ENCODE measurements at regions not wholly inside any gene's neighbourhood (a gene's known extent, or its start where the extent isn't known, plus 50 kb on each side); places are given as distances from the start of the nearest gene placed in this dataset.

DNA sequence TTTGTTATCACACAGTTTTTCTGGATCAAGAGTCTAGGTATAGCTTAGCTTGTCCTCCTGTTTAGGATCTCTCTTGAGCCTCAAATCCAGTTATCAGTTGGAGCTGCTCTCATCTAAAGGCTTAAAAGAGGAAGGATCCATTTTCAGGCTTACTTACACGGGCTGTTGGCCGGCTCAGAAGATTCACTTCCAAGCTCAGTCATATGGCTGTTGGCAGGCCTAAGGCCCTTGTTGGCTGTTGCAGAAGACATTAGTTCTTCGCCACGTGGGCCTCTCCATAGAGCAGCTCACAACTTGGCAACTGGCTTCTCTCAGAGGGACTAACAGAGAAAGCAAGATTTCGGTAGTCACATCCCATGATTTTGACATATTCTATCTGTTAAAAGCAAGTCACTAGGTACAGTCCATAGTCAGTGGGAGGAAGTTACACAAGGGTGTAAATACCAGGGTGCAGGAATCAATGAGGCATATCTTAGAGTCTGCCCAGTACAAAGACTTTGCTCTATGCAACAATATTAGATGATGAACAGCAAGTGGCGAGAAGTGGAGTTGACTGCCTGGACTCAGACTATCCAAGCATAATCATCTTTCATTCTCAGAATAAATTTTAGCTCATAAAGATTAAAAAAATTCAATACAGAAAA is 280.1 kb upstream of the MBL2 start:
- TF ChIP-seq, protein P1, sequence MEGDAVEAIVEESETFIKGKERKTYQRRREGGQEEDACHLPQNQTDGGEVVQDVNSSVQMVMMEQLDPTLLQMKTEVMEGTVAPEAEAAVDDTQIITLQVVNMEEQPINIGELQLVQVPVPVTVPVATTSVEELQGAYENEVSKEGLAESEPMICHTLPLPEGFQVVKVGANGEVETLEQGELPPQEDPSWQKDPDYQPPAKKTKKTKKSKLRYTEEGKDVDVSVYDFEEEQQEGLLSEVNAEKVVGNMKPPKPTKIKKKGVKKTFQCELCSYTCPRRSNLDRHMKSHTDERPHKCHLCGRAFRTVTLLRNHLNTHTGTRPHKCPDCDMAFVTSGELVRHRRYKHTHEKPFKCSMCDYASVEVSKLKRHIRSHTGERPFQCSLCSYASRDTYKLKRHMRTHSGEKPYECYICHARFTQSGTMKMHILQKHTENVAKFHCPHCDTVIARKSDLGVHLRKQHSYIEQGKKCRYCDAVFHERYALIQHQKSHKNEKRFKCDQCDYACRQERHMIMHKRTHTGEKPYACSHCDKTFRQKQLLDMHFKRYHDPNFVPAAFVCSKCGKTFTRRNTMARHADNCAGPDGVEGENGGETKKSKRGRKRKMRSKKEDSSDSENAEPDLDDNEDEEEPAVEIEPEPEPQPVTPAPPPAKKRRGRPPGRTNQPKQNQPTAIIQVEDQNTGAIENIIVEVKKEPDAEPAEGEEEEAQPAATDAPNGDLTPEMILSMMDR (IDR thresholded peaks at IDR 0.05) = no peak
- TF ChIP-seq ZFX (IDR thresholded peaks at IDR 0.05; ENCODE audit: borderline replicate concordance) = no peak

All from 22Rv1 (cell line).